WTC11 (cell line): ENCODE measurements at regions not wholly inside any gene's neighbourhood (a gene's known extent, or its start where the extent isn't known, plus 50 kb on each side); places are given as distances from the start of the nearest gene placed in this dataset.
"Not testable (repeated sequence)": the region's sequence is repeated elsewhere in the genome, so short reads cannot be mapped to it uniquely, and the experiment has no call there.

ENCODE experiments used
- ATAC-seq: fragments of 200-7000 bp; cut with Tn5 transposase; 2 replicates; pipeline ENCODE4 v1.10.0; 2021; ENCODE audit warnings: mild to moderate bottlenecking, moderate library complexity
- CTCF ChIA-PET: fragments of 300-600 bp; sonication (Branson Sonifier 250); formaldehyde crosslinking; loops from one replicate; lab custom pipeline; 2021; ENCODE audit warnings: antibody characterized with exemption; lab: Charles Lee
- POLR2A ChIA-PET: fragments of 350-600 bp; sonication (Branson Sonifier 250); formaldehyde crosslinking; loops from one replicate; lab custom pipeline; 2021; ENCODE audit warnings: antibody characterized with exemption; lab: Charles Lee
- DNase-seq: peaks from one replicate; pipeline ENCODE4 v3.0.0; 2021; ENCODE audit warnings: low spot score
- H3K27ac Mint-ChIP-seq: 2 replicates; pipeline ENCODE4 v1.8.0; 2021; ENCODE audit warnings: mixed read lengths
- H3K27me3 Mint-ChIP-seq: 2 replicates; pipeline ENCODE4 v1.8.0; 2021; ENCODE audit warnings: low read depth, mild to moderate bottlenecking, moderate library complexity, mixed read lengths
- H3K36me3 Mint-ChIP-seq: 2 replicates; pipeline ENCODE4 v1.8.0; 2021; ENCODE audit warnings: mixed read lengths
- H3K4me1 Mint-ChIP-seq: 2 replicates; pipeline ENCODE4 v1.8.0; 2022; ENCODE audit warnings: mixed read lengths
- H3K4me3 Mint-ChIP-seq: 2 replicates; pipeline ENCODE4 v1.8.0; 2021; ENCODE audit warnings: mild to moderate bottlenecking, moderate library complexity, mixed read lengths
- H3K9me3 Mint-ChIP-seq: 2 replicates; pipeline ENCODE4 v1.8.0; 2021; ENCODE audit warnings: mixed read lengths
- ATF3 ChIP-seq: sonication (generic); formaldehyde crosslinking; conservative IDR thresholded peaks from 2 replicates; pipeline ENCODE4 v1.8.1; 2022; ENCODE audit warnings: mild to moderate bottlenecking, missing genetic modification reagents
- FOXJ3 ChIP-seq: sonication (generic); formaldehyde crosslinking; IDR thresholded peaks from 2 replicates; pipeline ENCODE4 v1.9.0; 2021; ENCODE audit warnings: missing genetic modification reagents, mild to moderate bottlenecking, borderline replicate concordance
- FOXK1 ChIP-seq: sonication (generic); formaldehyde crosslinking; IDR thresholded peaks from 2 replicates; pipeline ENCODE4 v1.8.0; 2022; ENCODE audit warnings: mild to moderate bottlenecking, moderate library complexity, missing genetic modification reagents
- GRHL2 ChIP-seq: fragments of 250-450 bp; sonication (Bioruptor Pico); IDR thresholded peaks from 2 replicates; pipeline ENCODE4 v1.8.0; 2022; ENCODE audit warnings: mild to moderate bottlenecking, moderate library complexity; ENCODE audit not compliant: insufficient replicate concordance, severe bottlenecking
- GTF2I ChIP-seq: fragments of 250-450 bp; sonication (Bioruptor Pico); conservative IDR thresholded peaks from 2 replicates; pipeline ENCODE4 v1.4.0; 2021; ENCODE audit warnings: mild to moderate bottlenecking
- HMGA2 ChIP-seq: fragments of 250-450 bp; sonication (Bioruptor Pico); IDR thresholded peaks from 2 replicates; pipeline ENCODE4 v1.4.0; 2021; ENCODE audit warnings: mild to moderate bottlenecking, moderate library complexity
- KAT7 ChIP-seq: sonication (generic); formaldehyde crosslinking; IDR thresholded peaks from 2 replicates; pipeline ENCODE4 v1.8.1; 2023; ENCODE audit warnings: missing genetic modification reagents, mild to moderate bottlenecking, borderline replicate concordance
- MXD4 ChIP-seq: fragments of 250-450 bp; sonication (Bioruptor Pico); IDR thresholded peaks from 2 replicates; pipeline ENCODE4 v1.8.0; 2021; ENCODE audit warnings: mild to moderate bottlenecking, moderate library complexity, borderline replicate concordance
- MYBL2 ChIP-seq: sonication (generic); formaldehyde crosslinking; IDR thresholded peaks from 2 replicates; pipeline ENCODE4 v1.8.1; 2023; ENCODE audit warnings: mild to moderate bottlenecking, moderate library complexity, missing genetic modification reagents
- NR1H2 ChIP-seq: sonication (generic); formaldehyde crosslinking; IDR thresholded peaks from 2 replicates; pipeline ENCODE4 v1.9.0; 2021; ENCODE audit warnings: mild to moderate bottlenecking, moderate library complexity, missing genetic modification reagents
- NR2C2 ChIP-seq: sonication (generic); formaldehyde crosslinking; IDR thresholded peaks from 2 replicates; pipeline ENCODE4 v1.8.0; 2022; ENCODE audit warnings: mild to moderate bottlenecking, missing genetic modification reagents
- PRRX2 ChIP-seq: fragments of 250-450 bp; sonication (Bioruptor Pico); IDR thresholded peaks from 2 replicates; pipeline ENCODE4 v1.8.0; 2021; ENCODE audit warnings: mild to moderate bottlenecking
- SMAD3 ChIP-seq: sonication (generic); formaldehyde crosslinking; IDR thresholded peaks from 2 replicates; pipeline ENCODE4 v1.8.0; 2022; ENCODE audit warnings: missing genetic modification reagents, mild to moderate bottlenecking, borderline replicate concordance
- TCF7 ChIP-seq: sonication (generic); formaldehyde crosslinking; IDR thresholded peaks from 2 replicates; pipeline ENCODE4 v1.8.0; 2022; ENCODE audit warnings: mild to moderate bottlenecking, low read depth, missing genetic modification reagents, moderate library complexity
- ZBTB21 ChIP-seq: sonication (generic); formaldehyde crosslinking; IDR thresholded peaks from 2 replicates; pipeline ENCODE4 v1.8.1; 2023; ENCODE audit warnings: mild to moderate bottlenecking, missing genetic modification reagents, borderline replicate concordance
- ZNF121 ChIP-seq: sonication (generic); formaldehyde crosslinking; IDR thresholded peaks from 2 replicates; pipeline ENCODE4 v1.8.0; 2023; ENCODE audit warnings: missing genetic modification reagents
- ZNF138 ChIP-seq: sonication (generic); formaldehyde crosslinking; conservative IDR thresholded peaks from 2 replicates; pipeline ENCODE4 v1.8.1; 2022; ENCODE audit warnings: mild to moderate bottlenecking, moderate library complexity, missing genetic modification reagents
- ZNF281 ChIP-seq: sonication (generic); formaldehyde crosslinking; IDR thresholded peaks from 2 replicates; pipeline ENCODE4 v1.8.0; 2023; ENCODE audit warnings: mild to moderate bottlenecking, missing genetic modification reagents
- ZNF396 ChIP-seq: fragments of 250-450 bp; sonication (Bioruptor Pico); IDR thresholded peaks from 2 replicates; pipeline ENCODE4 v1.8.0; 2021; ENCODE audit warnings: mild to moderate bottlenecking, moderate library complexity, borderline replicate concordance
- ZNF671 ChIP-seq: fragments of 250-450 bp; sonication (Bioruptor Pico); IDR thresholded peaks from 2 replicates; pipeline ENCODE4 v1.8.0; 2021; ENCODE audit warnings: mild to moderate bottlenecking
- TF ChIP-seq, protein P1 (sequence below): sonication (generic); formaldehyde crosslinking; IDR thresholded peaks from 2 replicates; pipeline ENCODE4 v1.8.1; 2023; ENCODE audit warnings: mild to moderate bottlenecking, missing genetic modification reagents, moderate library complexity
- TF ChIP-seq, protein P2 (sequence below): sonication (generic); formaldehyde crosslinking; IDR thresholded peaks from 2 replicates; pipeline ENCODE4 v1.8.0; 2023; ENCODE audit warnings: missing genetic modification reagents, mild to moderate bottlenecking, borderline replicate concordance
- TF ChIP-seq, protein P3 (sequence below): fragments of 250-450 bp; sonication (Bioruptor Pico); IDR thresholded peaks from 2 replicates; pipeline ENCODE4 v1.9.0; 2021; ENCODE audit warnings: mild to moderate bottlenecking

- peak; percentile 81 for ATAC-seq
- not testable (repeated sequence) for H3K4me3 Mint-ChIP-seq, H3K9me3 Mint-ChIP-seq, DNase-seq, H3K27me3 Mint-ChIP-seq, H3K4me1 Mint-ChIP-seq, H3K36me3 Mint-ChIP-seq, H3K27ac Mint-ChIP-seq
- POLR2A ChIA-PET = interaction anchor here (0.8 kb wide), 1 partner anchor 8 kb away, joined by 5 read pairs; no protein-coding TSS in a partner anchor
- CTCF ChIA-PET = interaction anchor here (0.6 kb wide), 1 partner anchor 111 kb away, joined by 3 read pairs; no protein-coding TSS in a partner anchor
Observed at GRCh38 chr6:121740188-121740587, 304.7 kb downstream of the GJA1 start.

DNA sequence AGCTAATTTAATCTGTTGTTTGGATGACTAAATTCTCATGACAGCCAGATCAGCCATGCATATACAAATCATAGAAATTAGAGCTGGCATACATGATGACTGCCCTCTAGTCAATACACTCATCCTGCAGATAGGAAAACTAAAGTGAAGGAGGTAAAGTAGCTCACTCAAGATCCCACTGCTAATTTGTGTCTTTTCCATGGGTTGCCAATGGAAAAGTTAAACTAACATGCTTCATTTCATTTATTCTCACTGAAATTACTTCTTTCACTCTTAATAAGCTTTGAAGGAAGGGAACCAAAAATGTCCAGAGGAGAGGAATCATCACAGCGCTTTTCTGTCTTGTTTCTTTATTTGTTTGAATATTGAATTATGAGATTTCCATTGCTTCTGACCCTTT, 308.2 kb downstream of the GJA1 start:
- peaks cover 4% of the 10 kb centered on the region; the same call in 1 of the 2 replicates for H3K4me1 Mint-ChIP-seq
- TF ChIP-seq FOXJ3 (CRISPR knock-in tag) = no peak
- TF ChIP-seq ZNF121 (CRISPR knock-in tag) = no peak
- no peak for TF ChIP-seq ATF3 (CRISPR knock-in tag)
- no peak for TF ChIP-seq GRHL2 (CRISPR knock-in tag)
- no peak for TF ChIP-seq ZNF138 (CRISPR knock-in tag)
- TF ChIP-seq GTF2I = no peak
- no peak for TF ChIP-seq MXD4 (CRISPR knock-in tag)
- TF ChIP-seq TCF7 (CRISPR knock-in tag) = no peak
- TF ChIP-seq FOXK1 (CRISPR knock-in tag) = no peak
- no peak for TF ChIP-seq NR2C2 (CRISPR knock-in tag)
- no peak for TF ChIP-seq SMAD3 (CRISPR knock-in tag)
- TF ChIP-seq ZBTB21 (CRISPR knock-in tag) = no peak
- TF ChIP-seq, all 79 proteins: peak for 0
- POLR2A ChIA-PET = no interaction called here
- no peaks in the 10 kb centered on the region for H3K27me3 Mint-ChIP-seq
- H3K9me3 Mint-ChIP-seq = no peaks in the 10 kb centered on the region; the same call in 1 of the 2 replicates
- CTCF ChIA-PET = no interaction called here
- H3K4me3 Mint-ChIP-seq = no peak overlapping the region
- H3K27ac Mint-ChIP-seq = no peak overlapping the region
- H3K36me3 Mint-ChIP-seq = no peaks in the 10 kb centered on the region
- ATAC-seq (no peak), DNase-seq (no peak)

GRCh38 chr6:121748376-121748775, 312.9 kb downstream of the GJA1 start:
- ChIA-PET CTCF (no interaction called here), POLR2A (interaction anchor here (1.7 kb wide), 1 partner anchor 8 kb away, joined by 5 read pairs; no protein-coding TSS in a partner anchor)
- Mint-ChIP-seq H3K4me3 (no peak overlapping the region), H3K36me3 (0 out of 2 replicates have a peak, but pooled peaks cover 4% of the 10 kb centered on the region), H3K9me3 (peaks cover 6% of the 10 kb centered on the region; the same call in 1 of the 2 replicates), H3K27ac (no peak overlapping the region), H3K27me3 (no peaks in the 10 kb centered on the region), H3K4me1 (no peaks in the 10 kb centered on the region)
- ATAC-seq = no peak
- no peak for DNase-seq
- TF ChIP-seq FOXJ3 (CRISPR knock-in tag) (no peak), NR1H2 (CRISPR knock-in tag) (no peak), MYBL2 (CRISPR knock-in tag) (no peak), PRRX2 (CRISPR knock-in tag) (no peak), ZNF396 (no peak), HMGA2 (CRISPR knock-in tag) (no peak), ZNF281 (no peak), ZNF671 (CRISPR knock-in tag) (no peak), KAT7 (CRISPR knock-in tag) (no peak)
- TF ChIP-seq, protein P1, sequence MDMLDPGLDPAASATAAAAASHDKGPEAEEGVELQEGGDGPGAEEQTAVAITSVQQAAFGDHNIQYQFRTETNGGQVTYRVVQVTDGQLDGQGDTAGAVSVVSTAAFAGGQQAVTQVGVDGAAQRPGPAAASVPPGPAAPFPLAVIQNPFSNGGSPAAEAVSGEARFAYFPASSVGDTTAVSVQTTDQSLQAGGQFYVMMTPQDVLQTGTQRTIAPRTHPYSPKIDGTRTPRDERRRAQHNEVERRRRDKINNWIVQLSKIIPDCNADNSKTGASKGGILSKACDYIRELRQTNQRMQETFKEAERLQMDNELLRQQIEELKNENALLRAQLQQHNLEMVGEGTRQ = no peak
- TF ChIP-seq, protein P2, sequence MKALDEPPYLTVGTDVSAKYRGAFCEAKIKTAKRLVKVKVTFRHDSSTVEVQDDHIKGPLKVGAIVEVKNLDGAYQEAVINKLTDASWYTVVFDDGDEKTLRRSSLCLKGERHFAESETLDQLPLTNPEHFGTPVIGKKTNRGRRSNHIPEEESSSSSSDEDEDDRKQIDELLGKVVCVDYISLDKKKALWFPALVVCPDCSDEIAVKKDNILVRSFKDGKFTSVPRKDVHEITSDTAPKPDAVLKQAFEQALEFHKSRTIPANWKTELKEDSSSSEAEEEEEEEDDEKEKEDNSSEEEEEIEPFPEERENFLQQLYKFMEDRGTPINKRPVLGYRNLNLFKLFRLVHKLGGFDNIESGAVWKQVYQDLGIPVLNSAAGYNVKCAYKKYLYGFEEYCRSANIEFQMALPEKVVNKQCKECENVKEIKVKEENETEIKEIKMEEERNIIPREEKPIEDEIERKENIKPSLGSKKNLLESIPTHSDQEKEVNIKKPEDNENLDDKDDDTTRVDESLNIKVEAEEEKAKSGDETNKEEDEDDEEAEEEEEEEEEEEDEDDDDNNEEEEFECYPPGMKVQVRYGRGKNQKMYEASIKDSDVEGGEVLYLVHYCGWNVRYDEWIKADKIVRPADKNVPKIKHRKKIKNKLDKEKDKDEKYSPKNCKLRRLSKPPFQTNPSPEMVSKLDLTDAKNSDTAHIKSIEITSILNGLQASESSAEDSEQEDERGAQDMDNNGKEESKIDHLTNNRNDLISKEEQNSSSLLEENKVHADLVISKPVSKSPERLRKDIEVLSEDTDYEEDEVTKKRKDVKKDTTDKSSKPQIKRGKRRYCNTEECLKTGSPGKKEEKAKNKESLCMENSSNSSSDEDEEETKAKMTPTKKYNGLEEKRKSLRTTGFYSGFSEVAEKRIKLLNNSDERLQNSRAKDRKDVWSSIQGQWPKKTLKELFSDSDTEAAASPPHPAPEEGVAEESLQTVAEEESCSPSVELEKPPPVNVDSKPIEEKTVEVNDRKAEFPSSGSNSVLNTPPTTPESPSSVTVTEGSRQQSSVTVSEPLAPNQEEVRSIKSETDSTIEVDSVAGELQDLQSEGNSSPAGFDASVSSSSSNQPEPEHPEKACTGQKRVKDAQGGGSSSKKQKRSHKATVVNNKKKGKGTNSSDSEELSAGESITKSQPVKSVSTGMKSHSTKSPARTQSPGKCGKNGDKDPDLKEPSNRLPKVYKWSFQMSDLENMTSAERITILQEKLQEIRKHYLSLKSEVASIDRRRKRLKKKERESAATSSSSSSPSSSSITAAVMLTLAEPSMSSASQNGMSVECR (CRISPR knock-in tag) = no peak
- TF ChIP-seq, protein P3, sequence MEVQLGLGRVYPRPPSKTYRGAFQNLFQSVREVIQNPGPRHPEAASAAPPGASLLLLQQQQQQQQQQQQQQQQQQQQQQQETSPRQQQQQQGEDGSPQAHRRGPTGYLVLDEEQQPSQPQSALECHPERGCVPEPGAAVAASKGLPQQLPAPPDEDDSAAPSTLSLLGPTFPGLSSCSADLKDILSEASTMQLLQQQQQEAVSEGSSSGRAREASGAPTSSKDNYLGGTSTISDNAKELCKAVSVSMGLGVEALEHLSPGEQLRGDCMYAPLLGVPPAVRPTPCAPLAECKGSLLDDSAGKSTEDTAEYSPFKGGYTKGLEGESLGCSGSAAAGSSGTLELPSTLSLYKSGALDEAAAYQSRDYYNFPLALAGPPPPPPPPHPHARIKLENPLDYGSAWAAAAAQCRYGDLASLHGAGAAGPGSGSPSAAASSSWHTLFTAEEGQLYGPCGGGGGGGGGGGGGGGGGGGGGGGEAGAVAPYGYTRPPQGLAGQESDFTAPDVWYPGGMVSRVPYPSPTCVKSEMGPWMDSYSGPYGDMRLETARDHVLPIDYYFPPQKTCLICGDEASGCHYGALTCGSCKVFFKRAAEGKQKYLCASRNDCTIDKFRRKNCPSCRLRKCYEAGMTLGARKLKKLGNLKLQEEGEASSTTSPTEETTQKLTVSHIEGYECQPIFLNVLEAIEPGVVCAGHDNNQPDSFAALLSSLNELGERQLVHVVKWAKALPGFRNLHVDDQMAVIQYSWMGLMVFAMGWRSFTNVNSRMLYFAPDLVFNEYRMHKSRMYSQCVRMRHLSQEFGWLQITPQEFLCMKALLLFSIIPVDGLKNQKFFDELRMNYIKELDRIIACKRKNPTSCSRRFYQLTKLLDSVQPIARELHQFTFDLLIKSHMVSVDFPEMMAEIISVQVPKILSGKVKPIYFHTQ (CRISPR knock-in tag) = no peak
